H1 (cell line): ENCODE measurements at regions not wholly inside any gene's neighbourhood (a gene's known extent, or its start where the extent isn't known, plus 50 kb on each side); places are given as distances from the start of the nearest gene placed in this dataset.

ENCODE experiments used
- BRCA1 ChIP-seq: IDR thresholded peaks from 2 replicates; pipeline ENCODE4 v1.6.1; 2012; ENCODE audit warnings: low read depth, low read length, improper control_type of control experiment
- EP300 ChIP-seq, 2 experiments: IDR thresholded peaks; 1 replicate in 1 of 2; 2 replicates in 1 of 2; pipeline ENCODE4 v1.6.1; 2011 to 2012; ENCODE audit warnings: low read depth in 2 of 2, low read length in 2 of 2, mild to moderate bottlenecking in 2 of 2, borderline replicate concordance in 1 of 2, inconsistent platforms in 1 of 2, moderate library complexity in 1 of 2
- EZH2 ChIP-seq: fragments of 200-600 bp; sonication (generic); IDR thresholded peaks from 2 replicates; pipeline ENCODE4 v1.7.1; 2012; ENCODE audit warnings: low read depth, mild to moderate bottlenecking, moderate library complexity, low read length, inconsistent platforms; ENCODE audit not compliant: severe bottlenecking
- GTF2F1 ChIP-seq: IDR thresholded peaks from 2 replicates; pipeline ENCODE4 v1.6.1; 2012; ENCODE audit warnings: low read depth, low read length, improper control_type of control experiment, borderline replicate concordance
- HDAC2 ChIP-seq, 2 experiments: fragments of 300-600 bp in 1 of 2; sonication (generic) in 1 of 2; IDR thresholded peaks; 2 replicates each; pipeline ENCODE4 v1.6.1; 2011 to 2012; ENCODE audit warnings: low read depth in 2 of 2, low read length in 2 of 2, mild to moderate bottlenecking in 2 of 2, moderate library complexity in 2 of 2, borderline replicate concordance in 1 of 2, inconsistent platforms in 1 of 2
- POLR2A ChIP-seq, 2 experiments: IDR thresholded peaks; 1 replicate in 1 of 2; 2 replicates in 1 of 2; pipeline ENCODE4 v1.6.1; 2011; ENCODE audit warnings: low read depth in 2 of 2, low read length in 2 of 2, mild to moderate bottlenecking in 2 of 2; ENCODE audit errors: control extremely low read depth in 1 of 2
- POLR2AphosphoS5 ChIP-seq: IDR thresholded peaks from 2 replicates; pipeline ENCODE4 v1.6.1; 2011; ENCODE audit warnings: low read depth, low read length
- RAD21 ChIP-seq, 2 experiments: IDR thresholded peaks in 1 of 2; conservative IDR thresholded peaks in 1 of 2; 2 replicates each; pipeline ENCODE4 v1.6.1; 2011; ENCODE audit warnings: low read depth in 2 of 2, low read length in 2 of 2, improper control_type of control experiment in 1 of 2, inconsistent platforms in 1 of 2, mild to moderate bottlenecking in 1 of 2, moderate library complexity in 1 of 2
- RFX5 ChIP-seq: IDR thresholded peaks from 2 replicates; pipeline ENCODE4 v1.6.1; 2011; ENCODE audit warnings: low read depth, low read length, improper control_type of control experiment, borderline replicate concordance
- RXRA ChIP-seq: IDR thresholded peaks from 2 replicates; pipeline ENCODE4 v1.6.1; 2011; ENCODE audit warnings: low read depth, mild to moderate bottlenecking, low read length, moderate library complexity; ENCODE audit not compliant: insufficient read depth
- SIN3A ChIP-seq, 2 experiments: IDR thresholded peaks in 1 of 2; conservative IDR thresholded peaks in 1 of 2; 2 replicates each; pipeline ENCODE4 v1.6.1; 2011 to 2012; ENCODE audit warnings: low read length in 2 of 2, improper control_type of control experiment in 1 of 2, low read depth in 1 of 2, mild to moderate bottlenecking in 1 of 2
- SP1 ChIP-seq: IDR thresholded peaks from 2 replicates; pipeline ENCODE4 v1.6.1; 2011; ENCODE audit warnings: low read depth, low read length
- TF ChIP-seq, protein P1 (sequence below), 3 experiments: IDR thresholded peaks; 1 replicate in 2 of 3; 2 replicates in 1 of 3; pipeline versions ENCODE4 v1.5.1 to v1.6.1; 2011; ENCODE audit warnings: low read length in 3 of 3, mild to moderate bottlenecking in 3 of 3, inconsistent platforms in 2 of 3, low read depth in 1 of 3, moderate library complexity in 1 of 3; ENCODE audit not compliant: insufficient read depth in 1 of 3; ENCODE audit errors: control extremely low read depth in 1 of 3

DNA sequence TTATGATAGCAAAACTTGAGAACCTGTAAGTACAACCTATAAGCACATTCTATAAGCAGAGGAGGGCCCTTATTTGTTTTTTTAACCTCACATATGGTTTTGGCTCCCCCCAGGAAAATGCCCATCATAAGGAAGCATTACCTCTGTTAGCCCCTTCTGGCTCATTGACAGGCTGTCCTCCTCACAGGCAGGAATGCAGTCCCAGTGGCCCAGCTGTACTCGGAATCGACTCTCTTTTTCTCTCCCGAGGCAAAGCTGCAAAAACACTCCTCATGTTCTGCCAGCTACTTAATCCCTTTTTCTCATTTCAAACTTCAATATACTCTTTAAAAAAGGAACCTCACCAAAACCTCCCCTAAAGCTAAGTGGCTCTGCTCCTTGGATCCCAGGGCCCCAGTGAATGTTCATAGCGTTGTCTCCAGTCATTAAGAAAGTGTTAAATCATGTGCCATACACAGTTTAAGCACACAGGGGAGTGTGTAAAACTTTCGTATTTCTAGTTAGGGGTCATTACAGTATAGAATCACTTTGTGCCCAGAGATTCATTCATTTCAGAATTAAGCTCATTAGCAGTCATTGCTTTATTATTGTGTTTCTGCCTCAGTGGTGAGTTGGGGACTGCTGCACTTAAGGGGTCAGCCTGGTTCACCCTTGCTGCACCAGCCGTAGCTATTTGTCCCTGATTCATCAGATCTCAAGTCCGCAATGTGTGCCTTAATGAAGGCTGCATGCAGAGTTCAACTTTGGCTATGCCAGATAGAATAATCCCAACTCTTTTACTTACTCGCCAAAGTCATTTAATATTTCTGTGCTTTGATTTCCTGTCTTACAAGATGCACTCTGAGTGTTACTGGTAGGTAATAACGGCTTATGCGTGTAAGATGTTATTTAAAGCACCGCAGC lies 57.6 kb downstream of the JRKL start:
- TF ChIP-seq POLR2A (IDR thresholded peaks at IDR 0.05; ENCODE audit: control extremely low read depth in 1 of 2, low read depth in 2 of 2, low read length in 2 of 2) (no peak), RXRA (no peak), SIN3A (conservative IDR thresholded peaks at IDR 0.05 in 1 of 2, IDR thresholded peaks at IDR 0.05 in 1 of 2; ENCODE audit: low read depth in 1 of 2, low read length in 2 of 2) (no peak), GTF2F1 (no peak), RAD21 (IDR thresholded peaks at IDR 0.05 in 1 of 2, conservative IDR thresholded peaks at IDR 0.05 in 1 of 2; ENCODE audit: low read depth in 2 of 2, low read length in 2 of 2) (no peak), EZH2 (no peak), RFX5 (no peak), POLR2AphosphoS5 (no peak), BRCA1 (no peak), EP300 (IDR thresholded peaks at IDR 0.05; ENCODE audit: borderline replicate concordance in 1 of 2, low read depth in 2 of 2, low read length in 2 of 2) (no peak), SP1 (no peak), HDAC2 (IDR thresholded peaks at IDR 0.05; ENCODE audit: borderline replicate concordance in 1 of 2, low read depth in 2 of 2, low read length in 2 of 2) (no peak)
- TF ChIP-seq, protein P1, sequence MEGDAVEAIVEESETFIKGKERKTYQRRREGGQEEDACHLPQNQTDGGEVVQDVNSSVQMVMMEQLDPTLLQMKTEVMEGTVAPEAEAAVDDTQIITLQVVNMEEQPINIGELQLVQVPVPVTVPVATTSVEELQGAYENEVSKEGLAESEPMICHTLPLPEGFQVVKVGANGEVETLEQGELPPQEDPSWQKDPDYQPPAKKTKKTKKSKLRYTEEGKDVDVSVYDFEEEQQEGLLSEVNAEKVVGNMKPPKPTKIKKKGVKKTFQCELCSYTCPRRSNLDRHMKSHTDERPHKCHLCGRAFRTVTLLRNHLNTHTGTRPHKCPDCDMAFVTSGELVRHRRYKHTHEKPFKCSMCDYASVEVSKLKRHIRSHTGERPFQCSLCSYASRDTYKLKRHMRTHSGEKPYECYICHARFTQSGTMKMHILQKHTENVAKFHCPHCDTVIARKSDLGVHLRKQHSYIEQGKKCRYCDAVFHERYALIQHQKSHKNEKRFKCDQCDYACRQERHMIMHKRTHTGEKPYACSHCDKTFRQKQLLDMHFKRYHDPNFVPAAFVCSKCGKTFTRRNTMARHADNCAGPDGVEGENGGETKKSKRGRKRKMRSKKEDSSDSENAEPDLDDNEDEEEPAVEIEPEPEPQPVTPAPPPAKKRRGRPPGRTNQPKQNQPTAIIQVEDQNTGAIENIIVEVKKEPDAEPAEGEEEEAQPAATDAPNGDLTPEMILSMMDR (IDR thresholded peaks at IDR 0.05; ENCODE audit: control extremely low read depth in 1 of 3, insufficient read depth in 1 of 3, low read depth in 1 of 3, low read length in 3 of 3): no peak
